Endothelial cell (in vitro differentiated cells): ENCODE measurements at regions not wholly inside any gene's neighbourhood (a gene's known extent, or its start where the extent isn't known, plus 50 kb on each side); places are given as distances from the start of the nearest gene placed in this dataset.

Source experiments
- DNase-seq: peaks from one replicate; pipeline ENCODE4 v3.0.0; 2021; ENCODE audit warnings: low spot score
- H3K27ac Mint-ChIP-seq: one replicate; pipeline ENCODE4 v1.8.0; 2021; ENCODE audit warnings: mixed read lengths, inconsistent platforms; ENCODE audit not compliant: unreplicated experiment
- H3K27me3 Mint-ChIP-seq: one replicate; pipeline ENCODE4 v1.8.0; 2021; ENCODE audit warnings: mild to moderate bottlenecking, moderate library complexity, mixed read lengths, inconsistent platforms; ENCODE audit not compliant: unreplicated experiment
- H3K36me3 Mint-ChIP-seq: one replicate; pipeline ENCODE4 v1.8.0; 2021; ENCODE audit warnings: mild to moderate bottlenecking, low read depth, mixed read lengths, inconsistent platforms; ENCODE audit not compliant: unreplicated experiment
- H3K4me1 Mint-ChIP-seq: one replicate; pipeline ENCODE4 v1.8.0; 2021; ENCODE audit warnings: mild to moderate bottlenecking, mixed read lengths, inconsistent platforms; ENCODE audit not compliant: unreplicated experiment
- H3K4me3 Mint-ChIP-seq: one replicate; pipeline ENCODE4 v1.8.0; 2021; ENCODE audit warnings: mild to moderate bottlenecking, mixed read lengths, inconsistent platforms; ENCODE audit not compliant: unreplicated experiment
- H3K9me3 Mint-ChIP-seq: one replicate; pipeline ENCODE4 v1.8.0; 2021; ENCODE audit warnings: mixed read lengths, inconsistent platforms; ENCODE audit not compliant: unreplicated experiment
- CTCF ChIP-seq: fragments of 200-600 bp; sonication (generic); IDR thresholded peaks from one replicate; pipeline ENCODE4 v1.5.0; 2021; ENCODE audit warnings: antibody characterized with exemption; ENCODE audit not compliant: unreplicated experiment

- H3K27me3 Mint-ChIP-seq = peaks cover 9% of the 10 kb centered on the region
- peaks cover 10% of the 10 kb centered on the region for H3K9me3 Mint-ChIP-seq
- H3K4me1 Mint-ChIP-seq = no peaks in the 10 kb centered on the region
- TF ChIP-seq CTCF = no peak
- H3K27ac Mint-ChIP-seq = no peak overlapping the region
- no peak overlapping the region for H3K4me3 Mint-ChIP-seq
- H3K36me3 Mint-ChIP-seq = no peaks in the 10 kb centered on the region
- no peak for DNase-seq
Observed at GRCh38 chr9:91148306-91148705, 213.4 kb downstream of the AUH start.

GRCh38 chr9:91150273-91150997 is 211.3 kb downstream of the AUH start:
- H3K27me3 Mint-ChIP-seq = peaks cover 9% of the 10 kb centered on the region
- H3K27ac Mint-ChIP-seq = no peak overlapping the region
- TF ChIP-seq CTCF = no peak
- H3K4me3 Mint-ChIP-seq = no peak overlapping the region
- DNase-seq = no peak
- H3K4me1 Mint-ChIP-seq = no peaks in the 10 kb centered on the region
- peaks cover 10% of the 10 kb centered on the region for H3K9me3 Mint-ChIP-seq
- H3K36me3 Mint-ChIP-seq = no peaks in the 10 kb centered on the region

- Mint-ChIP-seq H3K36me3 (no peaks in the 10 kb centered on the region), H3K27ac (no peak overlapping the region), H3K4me1 (no peaks in the 10 kb centered on the region), H3K9me3 (peaks cover 10% of the 10 kb centered on the region), H3K4me3 (no peak overlapping the region), H3K27me3 (peaks cover 9% of the 10 kb centered on the region)
- DNase-seq = no peak
- no peak for TF ChIP-seq CTCF
Observed at GRCh38 chr9:91150998-91151717, 210.6 kb downstream of the AUH start.

GRCh38 chr9:91151718-91152095 is 210.0 kb downstream of the AUH start:
- Mint-ChIP-seq H3K4me3 (no peak overlapping the region), H3K36me3 (no peaks in the 10 kb centered on the region)
- no peak for TF ChIP-seq CTCF

GRCh38 chr9:91154686-91155085 is 207.0 kb downstream of the AUH start:
- DNase-seq = no peak
- Mint-ChIP-seq H3K4me1 (no peaks in the 10 kb centered on the region), H3K27me3 (peaks cover 8% of the 10 kb centered on the region), H3K36me3 (no peaks in the 10 kb centered on the region), H3K9me3 (peaks cover 10% of the 10 kb centered on the region), H3K4me3 (no peak overlapping the region), H3K27ac (no peak overlapping the region)
- TF ChIP-seq CTCF = no peak

More at GRCh38 chr9:91151718-91152095, 210.0 kb downstream of the AUH start:
- H3K27me3 Mint-ChIP-seq = peaks cover 9% of the 10 kb centered on the region
- DNase-seq = no peak
- H3K9me3 Mint-ChIP-seq = peaks cover 10% of the 10 kb centered on the region
- H3K4me1 Mint-ChIP-seq = no peaks in the 10 kb centered on the region
- no peak overlapping the region for H3K27ac Mint-ChIP-seq
